Kidney (tissue), 13 donors: ENCODE measurements at regions not wholly inside any gene's neighbourhood (a gene's known extent, or its start where the extent isn't known, plus 50 kb on each side); places are given as distances from the start of the nearest gene placed in this dataset.
"Not testable (repeated sequence)": the region's sequence is repeated elsewhere in the genome, so short reads cannot be mapped to it uniquely, and the experiment has no call there.

ENCODE experiments used
- DNase-seq, 5 donors: peaks; one replicate each; pipeline ENCODE4 v3.0.0-alpha.2; 2013 to 2020
- FAIRE-seq: peaks from 2 replicates; lab custom pipeline; 2012; peaks lifted over from hg19 to GRCh38; lab: Jason Lieb, UNC
- H3K27ac ChIP-seq, 2 donors: one replicate each; pipeline ENCODE4 v1.7.0; 2013; ENCODE audit warnings: low read depth in 2 of 2, low read length in 2 of 2, inconsistent platforms in 1 of 2
- H3K27me3 ChIP-seq: one replicate; pipeline ENCODE4 v1.7.1; 2013; ENCODE audit warnings: low read length, inconsistent platforms; ENCODE audit not compliant: control insufficient read depth, insufficient read depth
- H3K36me3 ChIP-seq, 3 donors: one replicate each; pipeline versions ENCODE4 v1.7.0 to v1.7.1; 2013; ENCODE audit warnings: low read length in 3 of 3, control low read depth in 1 of 3, inconsistent platforms in 1 of 3; ENCODE audit not compliant: insufficient read depth in 3 of 3, control insufficient read depth in 2 of 3
- H3K4me1 ChIP-seq, 3 donors: one replicate each; pipeline versions ENCODE4 v1.7.0 to v1.7.1; 2013; ENCODE audit warnings: low read length in 3 of 3, inconsistent platforms in 1 of 3, low read depth in 1 of 3; ENCODE audit not compliant: control insufficient read depth in 2 of 3, insufficient read depth in 2 of 3
- H3K4me3 ChIP-seq, 3 donors: one replicate each; pipeline versions ENCODE4 v1.7.0 to v1.8.1; 2013; ENCODE audit warnings: low read length in 3 of 3, control low read depth in 1 of 3, inconsistent platforms in 1 of 3
- H3K9ac ChIP-seq, 3 donors: one replicate each; pipeline versions ENCODE4 v1.7.0 to v1.7.1; 2013; ENCODE audit warnings: low read length in 3 of 3, control low read depth in 1 of 3, inconsistent platforms in 1 of 3
- H3K9me3 ChIP-seq, 3 donors: one replicate each; pipeline versions ENCODE4 v1.7.0 to v1.7.1; 2013; ENCODE audit warnings: low read length in 3 of 3, control low read depth in 1 of 3, inconsistent platforms in 1 of 3; ENCODE audit not compliant: control insufficient read depth in 2 of 3, insufficient read depth in 1 of 3
- CTCF ChIP-seq: IDR thresholded peaks from 3 replicates; pipeline ENCODE4 v1.5.1; 2012; ENCODE audit warnings: mild to moderate bottlenecking, moderate library complexity, borderline replicate concordance; ENCODE audit not compliant: insufficient read depth; ENCODE audit errors: extremely low read depth
- intact Hi-C: fragments of 100-400 bp; cut with DNase I; formaldehyde crosslinking; loops from one replicate; pipeline ENCODE4 v1.11.1; 2022
- donor health status: control.
- donor health status: control.
- donor health status: control.
- donor health status: control.
- donor health status: control.
- donor health status: DM: yes; HTN: yes; CAD: no.
- donor health status: Normal renal cell carcinoma (clear cell type).

GRCh38 chr5:32908641-32909040, 197.5 kb downstream of the NPR3 start:
- TF ChIP-seq CTCF = no peak
- Histone ChIP-seq H3K4me3 (no peak overlapping the region), H3K4me1 (no peaks in the 10 kb centered on the region), H3K27me3 (no peaks in the 10 kb centered on the region), H3K27ac (no peak overlapping the region), H3K9ac (no peak overlapping the region), H3K9me3 (no peaks in the 10 kb centered on the region), H3K36me3 (no peaks in the 10 kb centered on the region)
- DNase-seq = peak in 2 of 5 donors; percentile 22 to 51
- no peak for FAIRE-seq
- intact Hi-C loops = no loop called here

- no peak for FAIRE-seq
These were observed 198.1 kb downstream of the NPR3 start for GRCh38 chr5:32909207-32909606.

GRCh38 chr5:32916648-32917047, 205.5 kb downstream of the NPR3 start:
- DNase-seq (peak in 3 of 5 donors; percentile 12 to 19 (median 17)), FAIRE-seq (no peak)
- H3K4me1 ChIP-seq = no peaks in the 10 kb centered on the region
- no peaks in the 10 kb centered on the region for H3K9me3 ChIP-seq
- peak; percentile 61 for TF ChIP-seq CTCF
- H3K9ac ChIP-seq = no peak overlapping the region
- H3K27ac ChIP-seq = no peak overlapping the region
- no peaks in the 10 kb centered on the region for H3K27me3 ChIP-seq
- no peak overlapping the region for H3K4me3 ChIP-seq
- H3K36me3 ChIP-seq = no peaks in the 10 kb centered on the region
- intact Hi-C loops = no loop called here

More at GRCh38 chr5:32909207-32909606, 198.1 kb downstream of the NPR3 start:
- no peak for TF ChIP-seq CTCF
- no peak overlapping the region for H3K27ac ChIP-seq
- no peak overlapping the region for H3K9ac ChIP-seq
- DNase-seq = peak in 2 of 5 donors; percentile 10 to 48
- intact Hi-C loops = no loop called here
- no peaks in the 10 kb centered on the region for H3K27me3 ChIP-seq
- no peaks in the 10 kb centered on the region for H3K9me3 ChIP-seq
- no peak overlapping the region for H3K4me3 ChIP-seq
- no peaks in the 10 kb centered on the region for H3K36me3 ChIP-seq
- no peaks in the 10 kb centered on the region for H3K4me1 ChIP-seq

- intact Hi-C loops = no loop called here
- Histone ChIP-seq H3K9me3 (no peaks in the 10 kb centered on the region), H3K9ac (no peak overlapping the region), H3K27me3 (no peaks in the 10 kb centered on the region), H3K4me1 (no peaks in the 10 kb centered on the region), H3K4me3 (no peak overlapping the region), H3K27ac (no peak overlapping the region), H3K36me3 (no peaks in the 10 kb centered on the region)
- FAIRE-seq = no peak
- no peak for DNase-seq
- TF ChIP-seq CTCF = no peak
These were observed 217.6 kb downstream of the NPR3 start for GRCh38 chr5:32928761-32929160.

GRCh38 chr5:32931438-32931837, 220.3 kb downstream of the NPR3 start:
- H3K27me3 ChIP-seq, H3K9ac ChIP-seq, H3K9me3 ChIP-seq, FAIRE-seq, H3K4me3 ChIP-seq, H3K27ac ChIP-seq, H3K36me3 ChIP-seq, intact Hi-C loops, H3K4me1 ChIP-seq, DNase-seq: not testable (repeated sequence)
